ENCODE measurements at regions not wholly inside any gene's neighbourhood (a gene's known extent, or its start where the extent isn't known, plus 50 kb on each side); places are given as distances from the start of the nearest gene placed in this dataset.

- TF ChIP-seq TSHZ2 (CRISPR knock-in tag; IDR thresholded peaks at IDR 0.05) (no peak), ZC3H10 (CRISPR knock-in tag; IDR thresholded peaks at IDR 0.05) (no peak), ARNTL (CRISPR knock-in tag; IDR thresholded peaks at IDR 0.05; ENCODE audit: borderline replicate concordance, low read depth) (no peak), ZNF70 (CRISPR knock-in tag; IDR thresholded peaks at IDR 0.05) (no peak), CREB5 (CRISPR knock-in tag; IDR thresholded peaks at IDR 0.05; ENCODE audit: low read depth) (no peak), ZNF565 (CRISPR knock-in tag; conservative IDR thresholded peaks at IDR 0.05; ENCODE audit: low read depth) (no peak), PPARA (CRISPR knock-in tag; IDR thresholded peaks at IDR 0.05; ENCODE audit: borderline replicate concordance) (no peak), GLIS3 (CRISPR knock-in tag; IDR thresholded peaks at IDR 0.05) (no peak), ZFP3 (CRISPR knock-in tag; IDR thresholded peaks at IDR 0.05) (no peak)
- TF ChIP-seq, protein P1, sequence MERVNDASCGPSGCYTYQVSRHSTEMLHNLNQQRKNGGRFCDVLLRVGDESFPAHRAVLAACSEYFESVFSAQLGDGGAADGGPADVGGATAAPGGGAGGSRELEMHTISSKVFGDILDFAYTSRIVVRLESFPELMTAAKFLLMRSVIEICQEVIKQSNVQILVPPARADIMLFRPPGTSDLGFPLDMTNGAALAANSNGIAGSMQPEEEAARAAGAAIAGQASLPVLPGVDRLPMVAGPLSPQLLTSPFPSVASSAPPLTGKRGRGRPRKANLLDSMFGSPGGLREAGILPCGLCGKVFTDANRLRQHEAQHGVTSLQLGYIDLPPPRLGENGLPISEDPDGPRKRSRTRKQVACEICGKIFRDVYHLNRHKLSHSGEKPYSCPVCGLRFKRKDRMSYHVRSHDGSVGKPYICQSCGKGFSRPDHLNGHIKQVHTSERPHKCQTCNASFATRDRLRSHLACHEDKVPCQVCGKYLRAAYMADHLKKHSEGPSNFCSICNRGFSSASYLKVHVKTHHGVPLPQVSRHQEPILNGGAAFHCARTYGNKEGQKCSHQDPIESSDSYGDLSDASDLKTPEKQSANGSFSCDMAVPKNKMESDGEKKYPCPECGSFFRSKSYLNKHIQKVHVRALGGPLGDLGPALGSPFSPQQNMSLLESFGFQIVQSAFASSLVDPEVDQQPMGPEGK (CRISPR knock-in tag; IDR thresholded peaks at IDR 0.05; ENCODE audit: borderline replicate concordance), result no peak
- TF ChIP-seq, protein P2, sequence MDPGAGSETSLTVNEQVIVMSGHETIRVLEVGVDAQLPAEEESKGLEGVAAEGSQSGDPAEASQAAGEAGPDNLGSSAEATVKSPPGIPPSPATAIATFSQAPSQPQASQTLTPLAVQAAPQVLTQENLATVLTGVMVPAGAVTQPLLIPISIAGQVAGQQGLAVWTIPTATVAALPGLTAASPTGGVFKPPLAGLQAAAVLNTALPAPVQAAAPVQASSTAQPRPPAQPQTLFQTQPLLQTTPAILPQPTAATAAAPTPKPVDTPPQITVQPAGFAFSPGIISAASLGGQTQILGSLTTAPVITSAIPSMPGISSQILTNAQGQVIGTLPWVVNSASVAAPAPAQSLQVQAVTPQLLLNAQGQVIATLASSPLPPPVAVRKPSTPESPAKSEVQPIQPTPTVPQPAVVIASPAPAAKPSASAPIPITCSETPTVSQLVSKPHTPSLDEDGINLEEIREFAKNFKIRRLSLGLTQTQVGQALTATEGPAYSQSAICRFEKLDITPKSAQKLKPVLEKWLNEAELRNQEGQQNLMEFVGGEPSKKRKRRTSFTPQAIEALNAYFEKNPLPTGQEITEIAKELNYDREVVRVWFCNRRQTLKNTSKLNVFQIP (CRISPR knock-in tag; IDR thresholded peaks at IDR 0.05; ENCODE audit: borderline replicate concordance, low read depth), result no peak
These were observed 299.5 kb upstream of the TGFBR2 start for GRCh38 chr3:30306896-30307295.

All from SK-N-SH treated with all-trans-retinoic acid at 6 μM for 48 hours (cell line).